ENCODE measurements at regions not wholly inside any gene's neighbourhood (a gene's known extent, or its start where the extent isn't known, plus 50 kb on each side); places are given as distances from the start of the nearest gene placed in this dataset.

DNA sequence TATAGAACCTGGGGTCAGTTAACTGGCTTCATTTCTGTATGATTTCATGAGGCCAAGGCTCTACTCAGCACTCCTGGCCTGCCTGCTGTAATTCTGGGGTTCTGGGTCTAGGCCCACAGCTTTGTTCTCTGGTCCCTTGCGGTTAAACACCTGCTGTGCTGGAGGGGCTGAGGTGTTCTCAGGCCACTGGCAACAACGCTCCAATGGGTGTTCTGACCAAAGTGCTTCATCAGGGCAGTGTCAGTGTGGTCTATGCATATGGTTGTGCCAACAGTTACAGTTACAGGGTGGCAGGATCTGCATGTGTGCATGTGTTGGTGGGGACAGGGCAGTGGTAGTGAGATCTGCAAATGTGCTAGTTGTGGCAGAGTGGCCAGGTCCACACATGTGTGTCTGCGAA is 64.1 kb upstream of the GMNC start:
- TF ChIP-seq GATA2 (IDR thresholded peaks at IDR 0.05; ENCODE audit: insufficient read depth, insufficient read length, low read depth, low read length) (no peak), FOS (IDR thresholded peaks at IDR 0.05; ENCODE audit: borderline replicate concordance, insufficient read depth, low read length) (no peak), MYC (IDR thresholded peaks at IDR 0.05; ENCODE audit: low read depth, low read length) (no peak), POLR2A (IDR thresholded peaks at IDR 0.05; ENCODE audit: low read depth, low read length) (no peak), POLR2AphosphoS5 (IDR thresholded peaks at IDR 0.05; ENCODE audit: insufficient read depth, low read depth, low read length) (no peak), JUN (IDR thresholded peaks at IDR 0.05; ENCODE audit: borderline replicate concordance, insufficient read depth, insufficient read length, low read depth) (no peak), EZH2 (IDR thresholded peaks at IDR 0.05; ENCODE audit: borderline replicate concordance, low read depth, low read length, severe bottlenecking) (no peak)
- TF ChIP-seq, protein P1, sequence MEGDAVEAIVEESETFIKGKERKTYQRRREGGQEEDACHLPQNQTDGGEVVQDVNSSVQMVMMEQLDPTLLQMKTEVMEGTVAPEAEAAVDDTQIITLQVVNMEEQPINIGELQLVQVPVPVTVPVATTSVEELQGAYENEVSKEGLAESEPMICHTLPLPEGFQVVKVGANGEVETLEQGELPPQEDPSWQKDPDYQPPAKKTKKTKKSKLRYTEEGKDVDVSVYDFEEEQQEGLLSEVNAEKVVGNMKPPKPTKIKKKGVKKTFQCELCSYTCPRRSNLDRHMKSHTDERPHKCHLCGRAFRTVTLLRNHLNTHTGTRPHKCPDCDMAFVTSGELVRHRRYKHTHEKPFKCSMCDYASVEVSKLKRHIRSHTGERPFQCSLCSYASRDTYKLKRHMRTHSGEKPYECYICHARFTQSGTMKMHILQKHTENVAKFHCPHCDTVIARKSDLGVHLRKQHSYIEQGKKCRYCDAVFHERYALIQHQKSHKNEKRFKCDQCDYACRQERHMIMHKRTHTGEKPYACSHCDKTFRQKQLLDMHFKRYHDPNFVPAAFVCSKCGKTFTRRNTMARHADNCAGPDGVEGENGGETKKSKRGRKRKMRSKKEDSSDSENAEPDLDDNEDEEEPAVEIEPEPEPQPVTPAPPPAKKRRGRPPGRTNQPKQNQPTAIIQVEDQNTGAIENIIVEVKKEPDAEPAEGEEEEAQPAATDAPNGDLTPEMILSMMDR (IDR thresholded peaks at IDR 0.05; ENCODE audit: extremely low read depth in 1 of 2, insufficient read depth in 1 of 2, low read depth in 1 of 2, low read length in 2 of 2), result no peak
- TF ChIP-seq, protein P2, sequence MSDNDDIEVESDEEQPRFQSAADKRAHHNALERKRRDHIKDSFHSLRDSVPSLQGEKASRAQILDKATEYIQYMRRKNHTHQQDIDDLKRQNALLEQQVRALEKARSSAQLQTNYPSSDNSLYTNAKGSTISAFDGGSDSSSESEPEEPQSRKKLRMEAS (IDR thresholded peaks at IDR 0.05; ENCODE audit: insufficient read depth, insufficient read length), result no peak
- BruUV-seq (replicated peaks), result no TSS peak
- Histone ChIP-seq H4K20me1 (replicated peaks; ENCODE audit: control insufficient read depth, extremely low read depth, insufficient read depth, low read length) (no peaks in the 10 kb centered on the region), H3K27me3 (ENCODE audit: control insufficient read depth in 2 of 2, insufficient read depth in 2 of 2, low read length in 2 of 2) (no peaks in the 10 kb centered on the region), H3K79me2 (ENCODE audit: control insufficient read depth, insufficient read depth, low read length) (no peaks in the 10 kb centered on the region), H2AFZ (ENCODE audit: low read depth, low read length) (no peak overlapping the region), H3K36me3 (ENCODE audit: control insufficient read depth in 2 of 2, extremely low read depth in 1 of 2, insufficient read depth in 2 of 2, low read length in 2 of 2) (no peaks in the 10 kb centered on the region), H3K27ac (ENCODE audit: insufficient read depth, low read depth, low read length) (no peak overlapping the region), H3K9me1 (replicated peaks; ENCODE audit: control insufficient read depth, extremely low read depth, insufficient read depth, low read length) (no peaks in the 10 kb centered on the region), H3K4me3 (replicated peaks in 1 of 3; ENCODE audit: insufficient read depth in 1 of 3, low read depth in 1 of 3, low read length in 3 of 3) (no peak overlapping the region), H3K4me2 (ENCODE audit: insufficient read depth, low read length) (no peak overlapping the region), H3K9me3 (replicated peaks; ENCODE audit: control insufficient read depth, insufficient read depth, low read length) (no peaks in the 10 kb centered on the region), H3K4me1 (ENCODE audit: control insufficient read depth, extremely low read depth, insufficient read depth, low read length) (no peaks in the 10 kb centered on the region), H3K9ac (replicated peaks; ENCODE audit: extremely low read depth, insufficient read depth, low read length) (no peak overlapping the region)
- CTCF ChIA-PET, result no interaction called here
- no peak for FAIRE-seq
- POLR2A ChIA-PET, result no interaction called here
- intact Hi-C loops (cut with micrococcal nuclease), result no loop called here
- DNase-seq (ENCODE audit: low read depth, low spot score), result no peak
- dilution Hi-C loops (cut with MboI; ENCODE audit: extremely low pct_ligation_motif_present, low sequenced_read_pairs), result no loop called here

Data from endothelial cell of umbilical vein (primary cell).